ENCODE measurements at regions not wholly inside any gene's neighbourhood (a gene's known extent, or its start where the extent isn't known, plus 50 kb on each side); places are given as distances from the start of the nearest gene placed in this dataset.

DNA sequence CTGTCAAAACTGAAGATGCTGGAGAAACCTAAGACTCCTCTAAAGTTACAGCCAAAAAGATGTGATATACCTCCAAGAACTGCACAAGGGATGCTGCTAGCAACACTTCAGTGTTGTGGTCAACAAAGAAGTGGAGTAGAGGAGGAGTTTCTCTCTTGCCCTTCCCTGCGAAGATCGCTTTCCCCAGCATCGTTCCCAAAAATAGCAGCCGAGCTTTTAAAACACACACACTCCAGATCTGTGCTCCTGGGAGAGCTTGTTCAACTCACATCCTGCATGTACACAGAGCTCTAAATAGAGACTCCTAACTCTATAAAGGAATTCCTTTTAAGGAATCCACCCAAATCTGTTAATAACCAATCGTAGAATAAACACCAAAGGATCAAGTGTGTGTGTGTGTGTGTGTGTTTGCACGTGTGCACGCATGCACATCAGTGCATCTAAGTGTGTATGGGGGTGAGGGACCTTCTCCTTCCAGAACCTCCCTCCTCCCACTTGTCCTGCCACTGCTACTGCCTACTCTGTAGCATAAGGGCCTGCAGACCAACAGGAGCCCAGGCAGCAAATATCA is 58.5 kb downstream of the PSMG1 start:
- DNase-seq (ENCODE audit: low spot score): no peak

DNA sequence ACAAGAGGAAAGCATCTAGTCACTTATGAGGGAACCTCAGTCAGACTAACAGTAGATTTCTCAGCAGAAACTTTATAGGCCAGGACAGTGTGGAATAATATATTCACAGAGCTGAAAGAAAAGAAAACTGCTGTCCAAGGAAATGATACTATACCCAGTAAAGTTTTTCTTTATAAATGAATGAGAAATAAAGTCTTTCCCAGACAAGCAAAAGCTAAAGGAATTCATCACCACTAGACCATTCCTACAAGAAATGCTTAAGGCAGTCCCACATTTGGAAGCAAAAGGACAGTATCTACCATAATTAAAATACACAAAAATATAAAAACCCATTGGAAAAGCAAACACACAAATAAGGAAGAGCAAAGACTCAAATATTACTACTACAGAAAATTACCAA is 59.9 kb downstream of the PSMG1 start:
- no peak for DNase-seq (ENCODE audit: low spot score)

- no peak for DNase-seq (ENCODE audit: low spot score)
These were observed 61.5 kb downstream of the PSMG1 start for GRCh38 chr21:39121600-39122355.

DNA sequence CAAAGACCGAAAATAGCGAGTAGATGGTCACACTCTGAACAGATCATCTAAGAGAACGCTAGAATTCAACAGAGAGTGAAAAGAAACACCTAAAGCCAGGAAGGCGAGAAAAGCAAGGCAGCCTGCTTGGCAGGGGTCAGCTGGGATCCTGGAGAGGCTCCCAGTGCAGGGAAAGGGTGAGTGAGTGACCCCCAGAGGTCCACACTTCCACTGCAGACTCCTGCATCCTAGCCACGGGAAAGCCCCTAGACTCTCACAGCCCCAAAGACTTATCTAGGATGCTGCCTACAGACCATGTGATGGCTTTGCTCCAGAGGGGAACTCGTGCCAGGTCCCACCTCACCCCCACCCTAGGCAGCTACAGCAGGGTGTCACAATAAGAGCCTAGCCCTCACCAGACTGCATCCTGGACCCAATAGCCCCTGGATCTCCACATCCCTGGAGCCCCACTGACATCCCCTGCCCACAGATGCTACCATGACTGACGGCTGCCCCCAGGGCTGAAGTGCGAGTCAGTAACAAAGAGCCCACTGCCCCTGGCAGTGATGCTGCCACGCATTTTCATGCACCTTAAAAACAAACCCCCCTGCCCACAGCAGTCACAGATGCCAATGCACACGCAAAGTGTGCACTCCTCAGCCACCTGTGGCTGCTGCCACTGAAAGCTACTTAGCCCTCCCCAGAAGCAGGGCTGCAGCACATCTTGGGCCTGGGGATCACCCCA is 62.2 kb downstream of the PSMG1 start:
- DNase-seq (ENCODE audit: low spot score): no peak

DNA sequence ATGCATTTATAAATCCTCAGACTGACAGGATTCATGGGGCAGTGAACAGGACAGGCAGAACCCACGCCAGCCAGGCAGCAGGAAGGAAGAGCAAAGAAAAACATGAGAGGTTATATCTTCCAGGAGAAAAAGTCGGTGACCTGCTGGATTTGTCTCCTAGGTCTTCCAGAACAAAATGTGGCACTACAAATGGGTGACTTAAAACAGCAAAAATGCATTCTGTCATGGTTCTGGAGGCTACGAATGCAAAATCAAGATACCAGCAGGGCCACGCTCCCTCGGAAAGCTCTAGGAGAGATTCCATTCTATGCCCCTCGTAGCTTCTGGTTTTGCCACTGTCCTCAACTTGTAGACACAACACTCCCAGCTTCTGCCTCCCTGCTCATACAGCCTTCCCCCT is 63.4 kb downstream of the PSMG1 start:
- no peak for DNase-seq (ENCODE audit: low spot score)

DNA sequence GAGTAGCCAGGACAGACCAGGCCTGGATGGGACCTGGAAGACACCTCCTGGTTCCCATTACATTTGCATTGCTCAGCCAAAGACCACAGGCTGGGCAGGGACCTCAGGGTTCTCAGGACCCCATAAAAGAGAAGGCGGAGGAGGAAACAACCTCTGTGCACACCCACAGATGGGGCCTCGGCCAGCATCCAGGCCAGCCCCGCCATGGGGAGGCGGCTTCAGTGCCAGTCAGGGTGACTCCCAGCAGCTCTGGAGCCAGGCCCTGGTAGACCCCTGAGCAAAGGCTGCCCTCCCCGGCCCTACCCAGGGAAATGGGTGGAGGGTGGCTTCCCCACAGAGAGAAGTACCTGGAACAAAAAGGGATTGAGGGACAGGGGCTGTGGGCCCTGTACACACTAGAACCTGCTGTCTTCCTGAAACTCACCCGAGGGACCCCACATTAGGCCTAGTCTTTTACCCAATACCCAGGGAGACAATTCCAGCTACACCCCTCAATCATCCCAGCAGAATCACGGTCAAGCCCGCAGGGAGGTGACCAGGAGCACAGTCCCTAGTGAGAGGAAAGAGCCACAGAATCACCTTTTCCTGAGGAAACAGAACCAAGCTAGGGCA is 64.5 kb downstream of the PSMG1 start:
- no peak for DNase-seq (ENCODE audit: low spot score)

GRCh38 chr21:39118061-39118460 is 65.2 kb downstream of the PSMG1 start:
- no peak for DNase-seq (ENCODE audit: low spot score)

DNA sequence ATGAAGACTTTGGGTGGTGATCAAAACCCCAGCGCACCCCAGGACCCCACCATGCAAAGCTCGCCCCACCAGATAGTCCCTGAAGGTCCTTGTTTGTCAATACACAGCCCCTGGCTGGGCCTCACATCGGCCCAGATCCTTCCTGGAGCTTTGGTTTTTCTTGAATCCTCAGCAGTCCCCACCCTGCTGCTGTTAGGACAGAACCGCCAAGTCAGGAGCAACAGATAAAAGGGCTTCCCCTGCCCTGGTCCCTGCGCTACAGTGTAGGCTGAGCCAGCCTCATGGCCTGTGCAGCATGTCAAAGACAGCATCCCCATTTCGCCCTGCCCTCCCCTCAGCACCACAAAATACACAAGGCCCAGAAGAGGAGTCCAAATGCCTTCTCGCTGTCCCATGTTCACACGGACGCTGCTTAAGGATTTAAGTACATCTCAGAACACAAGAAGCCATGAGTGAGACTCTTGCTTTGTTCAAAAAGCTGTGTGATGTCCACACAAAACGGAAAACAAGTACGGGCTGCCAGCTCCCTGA is 65.7 kb downstream of the PSMG1 start:
- no peak for DNase-seq (ENCODE audit: low spot score)

DNA sequence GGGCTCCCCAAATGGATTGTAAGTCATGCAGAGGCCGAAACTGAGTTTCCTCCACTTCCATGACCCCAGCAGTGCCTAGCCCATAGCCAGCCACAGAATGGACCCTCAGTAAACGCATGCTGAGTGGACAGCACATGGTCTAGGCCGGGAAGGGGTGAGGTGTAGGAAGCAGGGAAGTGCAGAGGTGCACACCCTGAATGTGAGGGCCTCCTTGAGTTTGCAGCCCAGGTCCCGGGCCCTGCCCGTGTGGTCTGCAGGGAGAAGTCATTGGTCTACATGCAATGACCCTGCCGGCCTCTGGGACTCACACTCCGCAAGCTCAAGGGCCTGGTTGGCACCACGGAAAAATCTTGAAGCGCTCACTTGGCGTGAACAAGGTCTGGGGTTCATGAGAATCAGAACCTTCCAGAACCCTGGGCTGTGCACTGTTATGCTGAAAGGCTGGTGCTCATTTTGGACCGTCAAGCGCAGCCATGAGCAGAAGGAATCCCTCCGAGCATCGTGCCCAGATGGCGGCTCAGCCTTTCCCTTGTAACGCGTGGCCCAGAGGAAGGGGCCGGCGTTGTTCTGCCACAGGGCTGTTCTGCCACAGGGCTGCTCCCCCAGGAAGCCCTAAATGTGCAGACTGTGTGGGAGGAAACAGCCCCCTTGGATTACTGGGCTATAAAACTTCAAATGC is 66.4 kb downstream of the PSMG1 start:
- no peak for DNase-seq (ENCODE audit: low spot score)

DNA sequence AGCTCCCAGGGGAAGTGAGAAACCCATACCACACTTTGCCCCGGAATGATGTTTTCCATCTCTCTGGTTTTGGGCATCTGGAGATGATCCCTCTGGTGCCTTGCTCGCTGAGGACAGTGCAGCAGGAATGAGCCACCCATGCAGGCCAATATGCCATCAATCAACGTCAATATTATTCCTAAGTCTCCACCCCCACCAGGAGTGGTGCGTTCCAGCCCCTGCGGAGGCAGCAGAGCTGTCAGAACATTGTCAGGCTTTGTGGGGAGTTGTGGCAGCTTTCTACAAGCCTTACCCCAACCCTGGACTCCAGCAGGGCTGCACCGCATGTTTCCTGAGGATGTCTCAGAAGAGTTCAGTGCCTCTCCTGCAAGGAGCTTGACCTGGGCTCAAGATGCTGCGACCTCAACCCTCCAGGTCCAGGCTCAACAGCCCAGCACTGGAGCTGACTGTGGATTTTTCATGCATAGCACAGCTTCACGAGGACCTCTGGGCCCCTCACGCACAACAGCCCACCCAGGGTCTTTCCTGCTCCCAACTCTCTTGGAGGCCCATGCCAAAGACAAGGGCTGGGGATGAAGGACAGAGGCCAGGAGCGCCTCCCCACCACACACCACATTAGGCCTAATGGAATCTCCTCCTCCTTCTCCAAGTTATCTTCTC is 67.5 kb downstream of the PSMG1 start:
- DNase-seq (ENCODE audit: low spot score): no peak

GRCh38 chr21:39114871-39115575 is 68.2 kb downstream of the PSMG1 start:
- no peak for DNase-seq (ENCODE audit: low spot score)

GRCh38 chr21:39111931-39112550 is 71.2 kb downstream of the PSMG1 start:
- DNase-seq (ENCODE audit: low spot score): no peak

DNA sequence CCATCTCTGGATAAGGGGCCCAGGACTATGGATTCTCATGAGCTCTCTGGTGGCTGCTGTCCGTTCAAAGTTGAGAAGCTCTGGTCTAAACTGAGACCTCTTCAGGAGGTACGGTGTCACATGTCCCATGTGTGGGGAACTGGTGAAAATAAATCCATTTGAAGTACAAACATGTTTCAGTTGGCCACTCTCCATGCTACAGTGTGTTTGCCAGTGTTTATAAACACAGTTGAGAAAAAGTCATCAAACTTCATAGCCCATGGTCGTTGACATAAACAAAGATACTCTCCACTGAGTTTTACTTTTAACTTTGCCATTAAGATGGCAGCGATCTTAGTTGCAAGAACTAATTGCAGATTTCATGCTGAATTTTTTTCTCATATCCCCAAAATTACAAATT is 72.8 kb downstream of the PSMG1 start:
- no peak for DNase-seq (ENCODE audit: low spot score)

GRCh38 chr21:39109596-39110210 is 73.5 kb downstream of the PSMG1 start:
- no peak for DNase-seq (ENCODE audit: low spot score)

DNA sequence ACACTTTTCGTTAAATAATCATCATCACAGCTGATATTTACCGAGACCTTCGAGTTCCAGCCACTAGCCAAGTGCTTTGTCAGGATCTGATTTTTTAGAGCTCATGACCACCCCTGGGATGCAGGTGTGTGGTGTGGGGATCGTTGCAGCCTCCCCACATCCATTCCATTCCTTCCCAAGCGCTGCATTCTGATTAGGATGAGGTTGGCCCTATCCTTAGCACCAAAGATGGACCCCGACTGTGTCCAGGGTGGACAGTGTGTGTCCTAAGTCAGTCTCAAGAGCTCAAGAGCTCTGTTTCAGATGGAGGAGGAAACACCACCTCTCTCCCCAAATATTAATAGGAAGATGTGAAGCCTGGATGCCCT is 74.1 kb downstream of the PSMG1 start:
- no peak for DNase-seq (ENCODE audit: low spot score)

- no peak for DNase-seq (ENCODE audit: low spot score)
These were observed 74.7 kb downstream of the PSMG1 start for GRCh38 chr21:39108291-39109162.

GRCh38 chr21:39107739-39108138 is 75.5 kb downstream of the PSMG1 start:
- no peak for DNase-seq (ENCODE audit: low spot score)

- DNase-seq (ENCODE audit: low spot score): no peak
These were observed 76.3 kb downstream of the PSMG1 start for GRCh38 chr21:39106881-39107462.

DNA sequence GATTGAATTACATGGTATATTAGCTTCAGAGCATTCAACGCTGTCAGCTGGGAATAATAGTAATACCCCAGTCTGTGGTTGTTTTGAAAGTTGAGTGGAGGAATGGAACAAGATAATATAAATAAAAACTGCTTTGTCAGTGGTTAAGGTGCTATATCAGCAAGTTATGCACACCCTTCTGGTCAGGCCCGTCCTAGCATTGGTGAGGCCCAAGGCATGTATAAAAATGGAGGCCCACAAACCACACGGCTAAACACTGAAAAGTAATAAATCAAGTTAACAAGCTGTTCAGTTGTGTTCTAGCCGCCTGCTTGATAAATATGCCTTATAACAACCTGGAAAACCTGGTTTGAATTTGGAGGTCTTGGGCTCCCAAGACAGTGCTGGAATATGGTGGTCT is 77.4 kb downstream of the PSMG1 start:
- DNase-seq (ENCODE audit: low spot score): no peak

All from Ammon's horn (tissue), 1 donor.